ENCODE measurements at regions not wholly inside any gene's neighbourhood (a gene's known extent, or its start where the extent isn't known, plus 50 kb on each side); places are given as distances from the start of the nearest gene placed in this dataset.

GRCh38 chr4:124541652-124542420, 170.7 kb downstream of the ANKRD50 start:
- TF ChIP-seq CTCF (conservative IDR thresholded peaks at IDR 0.05 in 1 of 2, IDR thresholded peaks at IDR 0.05 in 1 of 2; ENCODE audit: extremely low read depth in 1 of 2, insufficient read depth in 1 of 2, low read depth in 1 of 2, low read length in 2 of 2) (no peak), EZH2 (IDR thresholded peaks at IDR 0.05; ENCODE audit: borderline replicate concordance, low read length) (no peak)
